SK-N-SH treated with all-trans-retinoic acid at 6 μM for 48 hours (cell line): ENCODE measurements at regions not wholly inside any gene's neighbourhood (a gene's known extent, or its start where the extent isn't known, plus 50 kb on each side); places are given as distances from the start of the nearest gene placed in this dataset.

Experiments used
- ISL1 ChIP-seq: fragments of 250-450 bp; sonication (Bioruptor Pico); IDR thresholded peaks from 2 replicates; pipeline ENCODE4 v2.1.2; 2022; ENCODE audit warnings: mild to moderate bottlenecking, moderate library complexity
- SNAI2 ChIP-seq: fragments of 250-450 bp; sonication (Bioruptor Pico); IDR thresholded peaks from 2 replicates; pipeline ENCODE4 v1.5.0; 2020; ENCODE audit warnings: mild to moderate bottlenecking, moderate library complexity
- TCF4 ChIP-seq: fragments of 250-450 bp; sonication (Bioruptor Pico); IDR thresholded peaks from 2 replicates; pipeline ENCODE4 v1.8.0; 2021; ENCODE audit warnings: mild to moderate bottlenecking, moderate library complexity, borderline replicate concordance
- ZNF70 ChIP-seq: fragments of 450-650 bp; formaldehyde crosslinking; IDR thresholded peaks from 2 replicates; pipeline ENCODE4 v1.5.0; 2020; ENCODE audit warnings: mild to moderate bottlenecking, moderate library complexity

DNA sequence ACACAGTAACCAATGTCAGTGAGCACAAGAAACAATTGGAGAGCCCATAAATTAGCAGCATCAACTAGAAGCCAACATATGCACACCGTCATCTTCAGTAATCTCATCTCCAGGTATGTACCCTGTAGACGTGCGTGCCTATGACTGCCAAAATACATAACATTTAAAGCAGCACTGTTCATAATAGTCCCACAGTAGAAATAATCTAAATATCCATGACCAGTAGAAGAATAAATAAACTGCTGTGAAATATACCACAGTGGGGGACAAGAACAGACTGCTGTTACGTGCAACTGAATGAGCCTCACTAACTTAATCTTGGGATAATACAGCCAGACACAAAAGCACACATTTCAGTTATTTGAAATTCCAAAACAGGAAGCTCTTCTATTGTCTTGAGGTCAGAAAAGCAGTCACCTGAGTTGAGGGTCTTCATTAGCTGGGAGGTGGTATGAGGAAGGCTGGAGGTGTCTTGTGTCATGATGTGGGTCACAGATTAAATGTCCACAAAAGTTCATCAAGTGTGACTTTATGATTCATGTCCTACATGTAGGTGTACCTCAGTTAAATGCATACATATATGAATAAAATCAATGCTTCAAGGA lies 454.2 kb upstream of the AKR1E2 start:
- TF ChIP-seq TCF4 (CRISPR knock-in tag) (no peak), ISL1 (CRISPR knock-in tag) (no peak), ZNF70 (CRISPR knock-in tag) (no peak), SNAI2 (CRISPR knock-in tag) (no peak)
